MCF 10A (cell line): ENCODE measurements at regions not wholly inside any gene's neighbourhood (a gene's known extent, or its start where the extent isn't known, plus 50 kb on each side); places are given as distances from the start of the nearest gene placed in this dataset.

ENCODE experiments used
- BruUV-seq: library from RNA; stranded (reverse); fragments of 400-500 nt; replicated peaks from 2 replicates; lab custom pipeline; 2021; lab: Mats Ljungman, UMichigan
- CTCF ChIA-PET: fragments of 300-600 bp; sonication (Branson Sonifier 250); formaldehyde crosslinking; extraction: SDS; loops from one replicate; lab custom pipeline; 2021; ENCODE audit warnings: antibody characterized with exemption, inconsistent platforms; lab: Yijun Ruan, JAX
- POLR2A ChIA-PET: fragments of 300-600, 350-650 bp; sonication (Branson Sonifier 250); formaldehyde crosslinking; extraction: SDS; loops from one replicate; lab custom pipeline; 2020; ENCODE audit warnings: antibody characterized with exemption, inconsistent platforms; lab: Yijun Ruan, JAX
- DNase-seq: peaks from one replicate; pipeline ENCODE4 v3.0.0-alpha.2; 2018; ENCODE audit not compliant: unreplicated experiment
- H3K27ac Mint-ChIP-seq: one replicate; pipeline ENCODE4 v1.8.0; 2022; ENCODE audit warnings: mild to moderate bottlenecking, low read depth, mixed read lengths; ENCODE audit not compliant: unreplicated experiment
- H3K27me3 Mint-ChIP-seq: one replicate; pipeline ENCODE4 v1.8.0; 2022; ENCODE audit warnings: mixed read lengths; ENCODE audit not compliant: insufficient read depth, unreplicated experiment
- H3K36me3 Mint-ChIP-seq: one replicate; pipeline ENCODE4 v1.8.0; 2022; ENCODE audit warnings: mild to moderate bottlenecking, moderate library complexity, mixed read lengths; ENCODE audit not compliant: insufficient read depth, unreplicated experiment
- H3K4me1 Mint-ChIP-seq: one replicate; pipeline ENCODE4 v1.8.0; 2022; ENCODE audit warnings: mixed read lengths; ENCODE audit not compliant: insufficient read depth, unreplicated experiment
- H3K4me3 Mint-ChIP-seq: one replicate; pipeline ENCODE4 v1.8.0; 2022; ENCODE audit warnings: mild to moderate bottlenecking, moderate library complexity, mixed read lengths; ENCODE audit not compliant: unreplicated experiment
- H3K9me3 Mint-ChIP-seq: one replicate; pipeline ENCODE4 v1.8.0; 2022; ENCODE audit warnings: mixed read lengths; ENCODE audit not compliant: unreplicated experiment
- intact Hi-C: fragments of 100-400 bp; cut with micrococcal nuclease; formaldehyde crosslinking; loops from 2 replicates; pipeline ENCODE4 v1.14.1; 2022
- TF ChIP-seq, protein P1 (sequence below): fragments of 200-600 bp; IDR thresholded peaks from one replicate; pipeline ENCODE4 v1.8.0; 2022; ENCODE audit warnings: antibody characterized with exemption, mild to moderate bottlenecking; ENCODE audit not compliant: unreplicated experiment

DNA sequence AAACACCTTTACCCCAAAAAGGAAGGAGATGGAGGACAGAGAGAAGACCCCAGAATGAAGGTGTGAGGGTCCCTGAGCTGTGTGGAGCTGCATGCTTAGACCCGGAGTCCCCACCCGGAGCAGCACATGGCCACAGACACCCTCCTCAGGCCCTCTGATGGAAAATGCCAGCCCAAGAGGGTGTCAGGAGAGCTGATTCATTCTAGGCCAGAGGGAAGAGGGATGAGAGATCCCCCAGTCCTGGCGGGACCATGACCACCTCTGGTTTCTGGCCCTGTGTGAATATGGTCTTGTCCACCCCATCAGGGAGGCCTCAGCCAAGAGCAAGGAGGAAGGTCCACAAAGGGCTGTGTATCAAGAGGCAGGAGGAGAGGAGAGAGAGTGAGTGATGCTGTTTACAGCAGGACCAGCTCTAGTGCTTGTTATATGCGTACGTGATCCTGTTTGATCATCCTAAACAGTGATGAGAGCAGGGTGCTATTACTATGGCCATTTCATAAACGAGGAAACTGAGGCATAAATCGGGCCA is 186.6 kb upstream of the HAAO start:
- H3K36me3 Mint-ChIP-seq: peaks cover 6% of the 10 kb centered on the region
- TF ChIP-seq, protein P1, sequence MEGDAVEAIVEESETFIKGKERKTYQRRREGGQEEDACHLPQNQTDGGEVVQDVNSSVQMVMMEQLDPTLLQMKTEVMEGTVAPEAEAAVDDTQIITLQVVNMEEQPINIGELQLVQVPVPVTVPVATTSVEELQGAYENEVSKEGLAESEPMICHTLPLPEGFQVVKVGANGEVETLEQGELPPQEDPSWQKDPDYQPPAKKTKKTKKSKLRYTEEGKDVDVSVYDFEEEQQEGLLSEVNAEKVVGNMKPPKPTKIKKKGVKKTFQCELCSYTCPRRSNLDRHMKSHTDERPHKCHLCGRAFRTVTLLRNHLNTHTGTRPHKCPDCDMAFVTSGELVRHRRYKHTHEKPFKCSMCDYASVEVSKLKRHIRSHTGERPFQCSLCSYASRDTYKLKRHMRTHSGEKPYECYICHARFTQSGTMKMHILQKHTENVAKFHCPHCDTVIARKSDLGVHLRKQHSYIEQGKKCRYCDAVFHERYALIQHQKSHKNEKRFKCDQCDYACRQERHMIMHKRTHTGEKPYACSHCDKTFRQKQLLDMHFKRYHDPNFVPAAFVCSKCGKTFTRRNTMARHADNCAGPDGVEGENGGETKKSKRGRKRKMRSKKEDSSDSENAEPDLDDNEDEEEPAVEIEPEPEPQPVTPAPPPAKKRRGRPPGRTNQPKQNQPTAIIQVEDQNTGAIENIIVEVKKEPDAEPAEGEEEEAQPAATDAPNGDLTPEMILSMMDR: no peak
- H3K4me1 Mint-ChIP-seq: peaks cover 28% of the 10 kb centered on the region
- ChIA-PET POLR2A (interaction anchor here (0.7 to 1.2 kb wide), 3 partner anchors 32 to 241 kb away, joined by 3 to 7 read pairs (median 3); no protein-coding TSS in a partner anchor), CTCF (interaction anchor here (0.5 to 8.9 kb wide), 6 partner anchors 153 to 513 kb away, joined by 3 to 108 read pairs (median 4); no protein-coding TSS in a partner anchor)
- H3K27ac Mint-ChIP-seq: no peak overlapping the region
- no peak overlapping the region for H3K4me3 Mint-ChIP-seq
- H3K9me3 Mint-ChIP-seq: no peaks in the 10 kb centered on the region
- DNase-seq: no peak
- intact Hi-C loops: loop anchor here (5.0 to 10.0 kb wide), 3 partner anchors 96 to 563 kb away; no protein-coding TSS in a partner anchor
- no peaks in the 10 kb centered on the region for H3K27me3 Mint-ChIP-seq
- no TSS peak for BruUV-seq

DNA sequence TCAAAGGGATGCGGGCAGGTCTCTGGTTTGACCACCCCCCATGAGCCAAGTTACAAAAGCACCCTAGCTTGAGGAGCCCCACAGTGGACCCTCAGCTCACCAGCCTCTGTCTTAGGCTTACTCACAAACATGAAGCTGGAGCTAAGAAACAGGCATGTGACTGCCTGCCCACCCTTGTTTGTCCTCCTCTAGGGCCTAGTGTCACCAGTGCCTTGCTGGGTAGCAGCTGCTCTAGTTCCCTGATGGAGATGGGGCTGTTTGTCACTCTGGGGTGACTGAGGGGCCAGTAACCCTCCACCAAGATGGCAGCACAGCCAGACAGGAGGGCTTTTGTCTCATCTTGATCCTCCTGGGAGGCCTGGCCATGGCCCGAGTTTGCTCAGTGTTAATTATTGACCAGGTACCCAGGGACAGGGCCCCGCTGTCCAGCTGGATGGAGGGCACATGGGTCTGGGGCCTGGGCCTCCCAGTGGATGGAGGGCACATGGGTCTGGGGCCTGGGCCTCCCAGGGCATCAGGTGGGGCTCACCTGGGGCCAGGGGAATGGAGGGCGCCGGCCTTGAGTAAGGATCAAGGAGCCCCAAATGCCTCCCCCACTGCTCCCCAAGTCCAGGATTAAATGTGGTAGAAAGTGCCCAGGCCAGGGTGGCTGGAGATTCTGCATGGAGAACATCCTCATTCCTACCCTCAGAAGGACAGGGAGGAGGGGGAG is 185.9 kb upstream of the HAAO start:
- Mint-ChIP-seq H3K27me3 (no peaks in the 10 kb centered on the region), H3K4me3 (no peak overlapping the region), H3K9me3 (no peaks in the 10 kb centered on the region), H3K4me1 (peaks cover 31% of the 10 kb centered on the region), H3K27ac (peak overlapping the region; percentile 5), H3K36me3 (peaks cover 6% of the 10 kb centered on the region)
- TF ChIP-seq, protein P1: no peak
- no TSS peak for BruUV-seq
- intact Hi-C loops: loop anchor here (5.0 to 10.0 kb wide), 3 partner anchors 96 to 564 kb away; no protein-coding TSS in a partner anchor
- no peak for DNase-seq
- CTCF ChIA-PET: interaction anchor here (0.6 to 8.9 kb wide), 8 partner anchors 45 to 514 kb away, joined by 3 to 108 read pairs (median 4); no protein-coding TSS in a partner anchor
- POLR2A ChIA-PET: interaction anchor here (0.7 to 1.3 kb wide), 5 partner anchors 8 to 243 kb away, joined by 3 to 4 read pairs (median 3); no protein-coding TSS in a partner anchor

DNA sequence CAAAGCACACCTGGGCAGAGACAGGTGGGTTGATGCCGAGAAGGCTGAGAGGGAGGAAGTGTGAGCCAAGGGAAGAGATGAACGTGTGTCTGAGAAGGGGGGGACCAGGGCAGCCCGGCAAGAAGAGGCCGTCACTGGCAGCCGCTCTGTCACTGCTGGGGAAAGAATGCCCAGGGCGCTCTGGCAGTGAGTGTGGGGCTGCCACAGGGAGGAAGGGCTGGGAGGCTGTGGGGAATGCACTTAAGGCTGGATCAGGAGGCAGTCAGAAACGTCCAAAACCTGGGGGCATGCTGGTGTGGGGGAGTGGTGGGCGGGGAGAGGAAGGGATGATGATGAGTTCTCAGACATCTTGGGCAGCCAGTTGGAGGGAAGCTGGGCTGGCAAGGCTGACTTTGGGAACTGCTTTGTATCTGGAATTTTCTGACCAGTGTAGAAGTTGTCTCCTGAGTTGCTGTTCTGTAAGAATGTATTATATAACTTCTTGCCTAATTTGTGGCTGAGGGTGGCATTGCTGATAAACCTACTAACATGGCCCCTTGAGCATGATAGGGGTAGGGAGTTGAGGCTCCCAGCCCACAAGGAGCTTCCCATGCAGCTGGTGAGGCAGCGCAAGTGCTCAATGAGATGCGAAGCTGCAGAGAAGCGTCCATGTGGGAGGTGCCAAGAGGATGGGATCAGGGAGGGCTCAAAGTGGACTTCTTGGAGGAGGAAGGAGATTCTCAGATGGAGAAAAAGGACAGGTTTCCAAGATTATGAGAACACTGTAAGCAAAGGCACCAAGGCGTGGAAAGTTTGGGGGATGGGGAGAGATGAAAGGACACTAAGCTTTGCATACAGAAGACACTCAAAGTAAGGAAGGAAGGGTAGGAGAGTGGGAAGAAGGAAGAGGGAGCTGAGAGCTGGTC is 185.1 kb upstream of the HAAO start:
- Mint-ChIP-seq H3K9me3 (no peaks in the 10 kb centered on the region), H3K27me3 (no peaks in the 10 kb centered on the region), H3K36me3 (peaks cover 6% of the 10 kb centered on the region), H3K4me1 (peaks cover 31% of the 10 kb centered on the region), H3K27ac (peak overlapping the region; percentile 5), H3K4me3 (no peak overlapping the region)
- no TSS peak for BruUV-seq
- ChIA-PET POLR2A (interaction anchor here (0.7 to 2.6 kb wide), 5 partner anchors 9 to 243 kb away, joined by 3 to 8 read pairs (median 4); no protein-coding TSS in a partner anchor), CTCF (interaction anchor here (0.5 to 8.9 kb wide), 9 partner anchors 11 to 506 kb away, joined by 3 to 108 read pairs (median 3); no protein-coding TSS in a partner anchor)
- intact Hi-C loops: loop anchor here (5.0 to 10.0 kb wide), 3 partner anchors 97 to 565 kb away; no protein-coding TSS in a partner anchor
- DNase-seq: no peak
- TF ChIP-seq, protein P1: no peak
